SU-DHL-6 (cell line): ENCODE measurements at regions not wholly inside any gene's neighbourhood (a gene's known extent, or its start where the extent isn't known, plus 50 kb on each side); places are given as distances from the start of the nearest gene placed in this dataset.

Experiments used
- CTCF ChIP-seq: fragments of 200-600 bp; sonication (generic); IDR thresholded peaks from one replicate; pipeline ENCODE4 v1.5.1; 2017; ENCODE audit warnings: antibody characterized with exemption, mild to moderate bottlenecking, low read length, moderate library complexity; ENCODE audit not compliant: insufficient read depth, poor library complexity, severe bottlenecking
- EZH2phosphoT487 ChIP-seq: fragments of 200-600 bp; sonication (generic), shearing (Covaris generic); conservative IDR thresholded peaks from 2 replicates; pipeline ENCODE4 v1.6.1; 2018; ENCODE audit warnings: mild to moderate bottlenecking, antibody characterized with exemption, low read length, moderate library complexity, mixed read lengths

- TF ChIP-seq EZH2phosphoT487 (no peak), CTCF (no peak)
Observed at GRCh38 chr18:35776473-35776872, 194.9 kb downstream of the GALNT1 start.
